Mesothelial cell of epicardium (in vitro differentiated cells): ENCODE measurements at regions not wholly inside any gene's neighbourhood (a gene's known extent, or its start where the extent isn't known, plus 50 kb on each side); places are given as distances from the start of the nearest gene placed in this dataset.

Source experiments
- DNase-seq, 2 experiments: peaks; one replicate each; pipeline ENCODE4 v3.0.0; 2021; ENCODE audit warnings: low spot score in 2 of 2; ENCODE audit not compliant: unreplicated experiment in 2 of 2
- H3K27ac Mint-ChIP-seq: 2 replicates; pipeline ENCODE4 v1.8.0; 2021; ENCODE audit warnings: mixed read lengths
- H3K27me3 Mint-ChIP-seq: 2 replicates; pipeline ENCODE4 v1.8.0; 2021; ENCODE audit warnings: low read depth, mixed read lengths
- H3K36me3 Mint-ChIP-seq: 2 replicates; pipeline ENCODE4 v1.8.0; 2021; ENCODE audit warnings: mixed read lengths
- H3K4me1 Mint-ChIP-seq: 2 replicates; pipeline ENCODE4 v1.8.0; 2021; ENCODE audit warnings: mixed read lengths
- H3K4me3 Mint-ChIP-seq: 2 replicates; pipeline ENCODE4 v1.8.0; 2021; ENCODE audit warnings: mild to moderate bottlenecking, moderate library complexity, mixed read lengths
- H3K9me3 Mint-ChIP-seq: 2 replicates; pipeline ENCODE4 v1.8.0; 2021; ENCODE audit warnings: mixed read lengths
- CTCF ChIP-seq: fragments of 200-600 bp; sonication (generic); IDR thresholded peaks from one replicate; pipeline ENCODE4 v1.5.0; 2021; ENCODE audit warnings: antibody characterized with exemption; ENCODE audit not compliant: unreplicated experiment

GRCh38 chr1:232260861-232261260 is 369.1 kb downstream of the SIPA1L2 start:
- TF ChIP-seq CTCF, result no peak
- no peaks in the 10 kb centered on the region for H3K36me3 Mint-ChIP-seq
- peaks cover 7% of the 10 kb centered on the region for H3K27me3 Mint-ChIP-seq
- no peak overlapping the region for H3K4me3 Mint-ChIP-seq
- no peaks in the 10 kb centered on the region for H3K9me3 Mint-ChIP-seq
- peaks cover 38% of the 10 kb centered on the region for H3K4me1 Mint-ChIP-seq
- no peak for DNase-seq
- H3K27ac Mint-ChIP-seq, result no peak overlapping the region

- no peaks in the 10 kb centered on the region for H3K9me3 Mint-ChIP-seq
- H3K4me3 Mint-ChIP-seq, result no peak overlapping the region
- no peak for TF ChIP-seq CTCF
- H3K27ac Mint-ChIP-seq, result peak overlapping the region; percentile 77
- no peak for DNase-seq
- peaks cover 7% of the 10 kb centered on the region for H3K27me3 Mint-ChIP-seq
- H3K36me3 Mint-ChIP-seq, result no peaks in the 10 kb centered on the region
- H3K4me1 Mint-ChIP-seq, result peaks cover 31% of the 10 kb centered on the region
These were observed 369.9 kb downstream of the SIPA1L2 start for GRCh38 chr1:232260045-232260444.

- DNase-seq, result no peak
- Mint-ChIP-seq H3K4me1 (peaks cover 30% of the 10 kb centered on the region), H3K27ac (peak overlapping the region; percentile 77), H3K27me3 (peaks cover 4% of the 10 kb centered on the region), H3K9me3 (no peaks in the 10 kb centered on the region), H3K4me3 (no peak overlapping the region), H3K36me3 (no peaks in the 10 kb centered on the region)
- TF ChIP-seq CTCF, result no peak
These were observed 370.6 kb downstream of the SIPA1L2 start for GRCh38 chr1:232259333-232259732.

GRCh38 chr1:232252546-232253118 is 377.3 kb downstream of the SIPA1L2 start:
- peaks cover 31% of the 10 kb centered on the region for H3K4me1 Mint-ChIP-seq
- no peak overlapping the region for H3K4me3 Mint-ChIP-seq
- DNase-seq, result no peak
- TF ChIP-seq CTCF, result no peak
- no peaks in the 10 kb centered on the region for H3K36me3 Mint-ChIP-seq
- no peak overlapping the region for H3K27ac Mint-ChIP-seq
- H3K9me3 Mint-ChIP-seq, result no peaks in the 10 kb centered on the region
- H3K27me3 Mint-ChIP-seq, result peaks cover 20% of the 10 kb centered on the region

GRCh38 chr1:232250838-232251237 is 379.1 kb downstream of the SIPA1L2 start:
- Mint-ChIP-seq H3K27me3 (peaks cover 29% of the 10 kb centered on the region), H3K36me3 (no peaks in the 10 kb centered on the region), H3K4me3 (no peak overlapping the region), H3K9me3 (no peaks in the 10 kb centered on the region), H3K27ac (no peak overlapping the region), H3K4me1 (peaks cover 33% of the 10 kb centered on the region)
- no peak for TF ChIP-seq CTCF
- DNase-seq, result no peak
